ENCODE measurements at regions not wholly inside any gene's neighbourhood (a gene's known extent, or its start where the extent isn't known, plus 50 kb on each side); places are given as distances from the start of the nearest gene placed in this dataset.

- no peak for TF ChIP-seq CTCF (tag by site-specific recombination; IDR thresholded peaks at IDR 0.05)
- no peak for TF ChIP-seq REST (tag by site-specific recombination; IDR thresholded peaks at IDR 0.05)
- TF ChIP-seq ZNF518A (tag by site-specific recombination; conservative IDR thresholded peaks at IDR 0.05; ENCODE audit: low read depth) = no peak
- TF ChIP-seq YY1 (tag by site-specific recombination; IDR thresholded peaks at IDR 0.05) = no peak
- TF ChIP-seq GLIS2 (tag by site-specific recombination; IDR thresholded peaks at IDR 0.05) = no peak
These were observed 785.7 kb upstream of the POM121L12 start for GRCh38 chr7:52249741-52250140.

Measured in HEK293 (cell line).